IPS-15b (cell line): ENCODE measurements at regions not wholly inside any gene's neighbourhood (a gene's known extent, or its start where the extent isn't known, plus 50 kb on each side); places are given as distances from the start of the nearest gene placed in this dataset.

Experiments
- H3K27me3 ChIP-seq: one replicate; pipeline ENCODE4 v1.6.1; 2013; ENCODE audit warnings: low read length; ENCODE audit not compliant: control insufficient read depth, insufficient read depth
- H3K36me3 ChIP-seq: one replicate; pipeline ENCODE4 v1.6.1; 2013; ENCODE audit warnings: low read length; ENCODE audit not compliant: control insufficient read depth, insufficient read depth
- H3K4me1 ChIP-seq: one replicate; pipeline ENCODE4 v1.6.1; 2013; ENCODE audit warnings: mild to moderate bottlenecking, low read length; ENCODE audit not compliant: control insufficient read depth, insufficient read depth
- H3K4me3 ChIP-seq: one replicate; pipeline ENCODE4 v1.5.1; 2013; ENCODE audit warnings: low read depth, low read length
- H3K9ac ChIP-seq: one replicate; pipeline ENCODE4 v1.6.1; 2013; ENCODE audit warnings: low read depth, mild to moderate bottlenecking, low read length
- H3K9me3 ChIP-seq: one replicate; pipeline ENCODE4 v1.6.1; 2013; ENCODE audit warnings: mild to moderate bottlenecking, low read length; ENCODE audit not compliant: control insufficient read depth, insufficient read depth

- Histone ChIP-seq H3K4me1 (no peaks in the 10 kb centered on the region), H3K9me3 (no peaks in the 10 kb centered on the region), H3K27me3 (no peaks in the 10 kb centered on the region), H3K9ac (no peak overlapping the region), H3K4me3 (no peak overlapping the region), H3K36me3 (no peaks in the 10 kb centered on the region)
Measured at GRCh38 chr21:38884440-38884839, 78.7 kb downstream of the ETS2 start.

- H3K4me3 ChIP-seq, result no peak overlapping the region
- H3K27me3 ChIP-seq, result no peaks in the 10 kb centered on the region
- no peaks in the 10 kb centered on the region for H3K4me1 ChIP-seq
- no peaks in the 10 kb centered on the region for H3K36me3 ChIP-seq
- H3K9me3 ChIP-seq, result no peaks in the 10 kb centered on the region
- H3K9ac ChIP-seq, result no peak overlapping the region
Measured at GRCh38 chr21:38883142-38883541, 77.4 kb downstream of the ETS2 start.

- Histone ChIP-seq H3K36me3 (no peaks in the 10 kb centered on the region), H3K4me1 (no peaks in the 10 kb centered on the region), H3K9ac (no peak overlapping the region)
Measured at GRCh38 chr21:38881131-38881530, 75.4 kb downstream of the ETS2 start.

GRCh38 chr21:38880577-38880966 is 74.8 kb downstream of the ETS2 start:
- Histone ChIP-seq H3K36me3 (no peaks in the 10 kb centered on the region), H3K4me3 (no peak overlapping the region), H3K9me3 (no peaks in the 10 kb centered on the region), H3K27me3 (no peaks in the 10 kb centered on the region), H3K9ac (no peak overlapping the region), H3K4me1 (no peaks in the 10 kb centered on the region)

More at GRCh38 chr21:38881131-38881530, 75.4 kb downstream of the ETS2 start:
- H3K4me3 ChIP-seq, result no peak overlapping the region
- no peaks in the 10 kb centered on the region for H3K9me3 ChIP-seq
- no peaks in the 10 kb centered on the region for H3K27me3 ChIP-seq

GRCh38 chr21:38879912-38880576 is 74.3 kb downstream of the ETS2 start:
- Histone ChIP-seq H3K27me3 (no peaks in the 10 kb centered on the region), H3K9ac (no peak overlapping the region), H3K4me1 (no peaks in the 10 kb centered on the region), H3K36me3 (no peaks in the 10 kb centered on the region), H3K4me3 (no peak overlapping the region), H3K9me3 (no peaks in the 10 kb centered on the region)

GRCh38 chr21:38878379-38879179 is 72.8 kb downstream of the ETS2 start:
- H3K9me3 ChIP-seq, result no peaks in the 10 kb centered on the region
- H3K27me3 ChIP-seq, result no peaks in the 10 kb centered on the region
- no peaks in the 10 kb centered on the region for H3K36me3 ChIP-seq
- no peak overlapping the region for H3K4me3 ChIP-seq
- no peaks in the 10 kb centered on the region for H3K4me1 ChIP-seq
- H3K9ac ChIP-seq, result no peak overlapping the region

- Histone ChIP-seq H3K4me3 (no peak overlapping the region), H3K27me3 (no peaks in the 10 kb centered on the region), H3K4me1 (no peaks in the 10 kb centered on the region), H3K36me3 (no peaks in the 10 kb centered on the region), H3K9ac (no peak overlapping the region), H3K9me3 (no peaks in the 10 kb centered on the region)
Measured at GRCh38 chr21:38875694-38876492, 70.2 kb downstream of the ETS2 start.
